Endothelial cell of umbilical vein (primary cell): ENCODE measurements at regions not wholly inside any gene's neighbourhood (a gene's known extent, or its start where the extent isn't known, plus 50 kb on each side); places are given as distances from the start of the nearest gene placed in this dataset.

Source experiments
- CTCF ChIP-seq, 2 donors: IDR thresholded peaks; 1 replicate in 1 of 2; 2 replicates in 1 of 2; pipeline ENCODE4 v1.5.1; 2011; ENCODE audit warnings: low read length in 2 of 2, mild to moderate bottlenecking in 2 of 2, moderate library complexity in 2 of 2, control low read depth in 1 of 2, inconsistent platforms in 1 of 2, low read depth in 1 of 2; ENCODE audit not compliant: insufficient read depth in 1 of 2; ENCODE audit errors: extremely low read depth in 1 of 2
- EZH2 ChIP-seq: IDR thresholded peaks from 2 replicates; pipeline ENCODE4 v1.6.1; 2012; ENCODE audit warnings: borderline replicate concordance, low read depth, mild to moderate bottlenecking, moderate library complexity, low read length, inconsistent platforms; ENCODE audit not compliant: severe bottlenecking
- MAX ChIP-seq: IDR thresholded peaks from 2 replicates; pipeline ENCODE4 v1.6.1; 2011; ENCODE audit not compliant: insufficient read depth, insufficient read length
- POLR2AphosphoS5 ChIP-seq: IDR thresholded peaks from 2 replicates; pipeline ENCODE4 v1.6.1; 2012; ENCODE audit warnings: low read depth, mild to moderate bottlenecking, control low read depth, low read length, moderate library complexity; ENCODE audit not compliant: insufficient read depth

- TF ChIP-seq EZH2 (no peak), POLR2AphosphoS5 (no peak), CTCF (IDR thresholded peaks at IDR 0.05; ENCODE audit: extremely low read depth in 1 of 2, insufficient read depth in 1 of 2, low read depth in 1 of 2, low read length in 2 of 2) (no peak), MAX (no peak)
Observed at GRCh38 chr6:51318674-51319073, 500.0 kb downstream of the TFAP2B start.
